ENCODE measurements at regions not wholly inside any gene's neighbourhood (a gene's known extent, or its start where the extent isn't known, plus 50 kb on each side); places are given as distances from the start of the nearest gene placed in this dataset.

DNA sequence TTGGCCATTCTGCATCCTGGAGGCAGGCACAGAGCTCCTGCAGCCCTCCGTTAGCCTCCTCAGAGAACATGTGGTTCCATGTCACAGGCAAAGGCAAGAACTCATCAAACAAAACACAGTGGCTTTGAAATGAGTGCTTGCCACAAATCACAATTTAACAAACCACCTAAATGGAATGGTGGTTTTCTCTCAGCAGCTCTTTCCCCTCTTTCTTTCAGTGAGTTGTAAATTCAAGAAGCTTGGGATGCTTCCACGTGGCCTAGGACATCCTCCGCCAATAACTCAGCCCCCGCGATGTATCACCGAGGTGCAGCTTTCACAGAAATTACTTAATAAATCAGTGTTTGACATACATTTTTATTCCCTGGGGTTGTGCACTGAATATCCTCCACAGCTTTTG, 65.4 kb upstream of the RFC3 start:
- TF ChIP-seq, protein P1, sequence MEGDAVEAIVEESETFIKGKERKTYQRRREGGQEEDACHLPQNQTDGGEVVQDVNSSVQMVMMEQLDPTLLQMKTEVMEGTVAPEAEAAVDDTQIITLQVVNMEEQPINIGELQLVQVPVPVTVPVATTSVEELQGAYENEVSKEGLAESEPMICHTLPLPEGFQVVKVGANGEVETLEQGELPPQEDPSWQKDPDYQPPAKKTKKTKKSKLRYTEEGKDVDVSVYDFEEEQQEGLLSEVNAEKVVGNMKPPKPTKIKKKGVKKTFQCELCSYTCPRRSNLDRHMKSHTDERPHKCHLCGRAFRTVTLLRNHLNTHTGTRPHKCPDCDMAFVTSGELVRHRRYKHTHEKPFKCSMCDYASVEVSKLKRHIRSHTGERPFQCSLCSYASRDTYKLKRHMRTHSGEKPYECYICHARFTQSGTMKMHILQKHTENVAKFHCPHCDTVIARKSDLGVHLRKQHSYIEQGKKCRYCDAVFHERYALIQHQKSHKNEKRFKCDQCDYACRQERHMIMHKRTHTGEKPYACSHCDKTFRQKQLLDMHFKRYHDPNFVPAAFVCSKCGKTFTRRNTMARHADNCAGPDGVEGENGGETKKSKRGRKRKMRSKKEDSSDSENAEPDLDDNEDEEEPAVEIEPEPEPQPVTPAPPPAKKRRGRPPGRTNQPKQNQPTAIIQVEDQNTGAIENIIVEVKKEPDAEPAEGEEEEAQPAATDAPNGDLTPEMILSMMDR (IDR thresholded peaks at IDR 0.05; ENCODE audit: low read depth, low read length), result no peak
- TF ChIP-seq EZH2phosphoT487 (IDR thresholded peaks at IDR 0.05; ENCODE audit: low read depth), result no peak
